ENCODE measurements at regions not wholly inside any gene's neighbourhood (a gene's known extent, or its start where the extent isn't known, plus 50 kb on each side); places are given as distances from the start of the nearest gene placed in this dataset.

DNA sequence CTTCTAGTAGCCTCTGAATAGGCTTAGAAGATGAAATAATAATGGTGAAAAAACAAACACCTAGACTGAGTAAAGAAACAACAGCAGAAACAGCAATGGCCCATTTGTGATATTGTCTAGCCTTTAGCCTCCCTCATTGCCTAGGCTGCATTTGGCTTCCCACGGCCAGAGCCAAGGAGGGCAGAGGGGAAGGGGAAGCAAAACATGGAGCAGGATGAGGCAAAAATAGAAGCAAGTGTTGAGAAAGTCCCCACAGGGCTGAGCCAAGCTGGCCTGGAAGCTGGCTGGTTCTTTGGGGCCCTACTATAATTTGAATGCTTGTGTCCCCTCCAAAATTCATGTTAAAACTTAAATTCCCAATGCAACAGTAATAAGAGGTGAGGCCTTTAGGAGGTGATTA, 60.2 kb upstream of the KSR1 start:
- no peak for DNase-seq

DNA sequence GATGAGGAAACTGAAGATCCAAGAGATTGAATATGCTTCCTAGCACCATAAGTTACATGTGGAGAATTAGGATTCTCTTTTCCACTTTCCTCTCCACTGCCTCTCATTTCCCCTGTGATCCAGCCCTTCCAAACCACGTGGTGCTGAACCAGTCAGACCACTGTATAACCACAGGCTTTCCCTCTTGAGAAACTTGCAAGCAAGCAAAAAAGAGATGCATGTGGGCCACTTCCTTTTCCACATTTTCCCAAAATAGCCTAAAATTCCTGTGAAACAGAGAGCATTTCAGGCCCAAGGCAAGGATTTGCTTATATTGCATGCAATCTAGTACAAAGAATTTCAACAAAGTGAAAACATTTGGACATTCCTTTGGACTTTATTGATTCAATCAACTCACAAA, 59.3 kb upstream of the KSR1 start:
- DNase-seq = no peak

DNA sequence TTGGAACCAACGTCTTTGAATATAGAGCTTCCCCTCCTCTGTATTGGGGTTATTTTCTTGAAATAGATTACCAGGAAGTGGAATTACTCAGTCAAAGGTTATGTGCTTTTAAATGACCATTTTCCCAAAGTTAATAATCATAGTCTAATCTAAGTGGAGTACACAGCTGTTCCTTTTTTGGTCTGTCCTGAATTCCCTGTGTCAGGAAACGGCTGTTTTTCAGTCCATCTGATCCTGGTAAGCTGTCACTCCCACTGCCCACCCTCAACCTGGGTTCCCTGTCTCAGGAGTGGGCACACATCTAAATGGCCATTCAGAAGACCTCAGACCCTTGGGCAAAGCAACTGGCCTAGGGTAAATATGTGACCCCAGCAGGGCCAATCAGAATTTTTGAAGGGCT, 57.6 kb upstream of the KSR1 start:
- no peak for DNase-seq

DNA sequence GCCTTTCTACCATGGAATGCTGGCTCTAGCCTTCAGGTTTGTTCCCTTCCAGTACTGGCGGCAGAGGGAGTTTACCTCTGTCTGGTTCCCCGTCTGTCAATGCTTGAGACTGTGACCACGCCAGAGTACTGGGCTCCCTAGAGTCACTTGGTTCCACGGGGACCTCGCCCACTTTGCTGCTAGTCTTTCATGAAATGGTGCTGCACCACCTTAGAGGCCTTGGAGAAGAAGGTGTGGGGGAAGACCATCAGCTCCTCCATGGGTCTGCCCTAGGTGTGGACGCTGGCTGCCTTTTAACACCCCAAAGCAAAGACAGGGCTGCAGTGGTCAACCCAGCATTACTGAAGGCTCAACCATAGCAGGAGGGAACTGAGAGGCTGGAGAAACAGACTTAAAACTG, 55.3 kb upstream of the KSR1 start:
- no peak for DNase-seq

DNA sequence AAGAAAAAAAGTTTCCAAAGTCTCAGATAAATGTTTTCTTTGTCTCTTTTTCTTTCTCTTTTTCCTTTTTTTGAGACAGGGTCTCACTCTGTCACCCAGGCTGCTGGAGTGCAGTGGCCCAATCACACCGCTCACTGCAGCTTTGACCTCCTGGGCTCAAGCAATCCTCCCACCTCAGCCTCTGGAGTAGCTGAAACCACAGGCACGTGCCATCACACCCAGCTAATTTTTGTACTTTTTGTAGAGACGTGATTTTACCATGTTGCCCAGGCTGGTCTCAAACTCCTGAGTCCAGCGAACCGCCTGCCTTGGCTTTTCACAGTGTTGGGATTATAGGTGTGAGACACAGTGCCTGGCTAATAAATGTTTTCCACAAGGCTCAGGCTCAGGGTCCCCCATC, 53.3 kb upstream of the KSR1 start:
- DNase-seq = no peak

DNA sequence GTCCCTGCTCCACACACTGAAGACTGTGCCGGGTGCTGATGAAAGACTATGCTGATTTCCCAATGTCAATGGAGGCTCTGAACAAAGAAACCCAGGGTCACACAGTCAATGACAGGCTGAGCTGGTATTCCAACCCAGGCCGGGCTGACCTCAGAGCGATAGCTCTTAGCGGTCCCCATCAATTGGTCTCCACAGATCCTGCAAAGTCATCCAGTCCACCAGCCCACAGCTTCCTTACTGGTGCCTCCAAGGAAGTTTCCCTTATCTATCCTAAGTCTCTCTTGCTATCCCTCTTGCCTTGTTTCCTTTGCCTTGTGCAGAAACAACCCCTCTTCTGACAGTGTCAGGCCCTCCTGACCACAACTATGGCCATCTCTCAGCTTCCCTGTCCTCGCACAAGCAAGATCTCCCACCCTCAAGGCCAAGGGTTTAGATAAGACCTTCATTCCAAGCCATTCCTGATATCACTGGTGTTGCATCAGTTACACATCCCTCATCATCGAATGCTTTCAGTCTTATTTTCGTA, 52.7 kb upstream of the KSR1 start:
- DNase-seq = no peak

DNA sequence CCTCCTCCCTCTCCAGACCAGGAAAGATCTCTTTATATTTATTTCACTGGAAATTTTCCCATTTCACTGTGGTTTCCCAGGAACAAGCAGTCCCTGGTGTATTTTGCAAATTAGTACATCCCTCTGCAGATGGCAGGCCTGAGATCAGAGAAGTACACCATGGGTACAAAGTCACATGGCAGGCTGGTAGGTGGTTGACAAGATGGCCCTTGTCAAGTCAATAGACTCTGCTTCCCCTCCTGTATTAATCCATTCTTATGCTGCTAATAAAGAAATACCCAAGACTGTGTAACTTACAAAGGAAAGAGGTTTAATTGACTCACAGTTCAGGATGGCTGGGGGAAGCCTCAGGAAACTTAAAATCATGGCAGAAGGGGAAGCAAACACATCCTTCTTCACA, 51.6 kb upstream of the KSR1 start:
- DNase-seq = no peak

Measured in left kidney (tissue), 1 donor.